GM18498 (cell line): ENCODE measurements at regions not wholly inside any gene's neighbourhood (a gene's known extent, or its start where the extent isn't known, plus 50 kb on each side); places are given as distances from the start of the nearest gene placed in this dataset.
"Not testable (repeated sequence)": the region's sequence is repeated elsewhere in the genome, so short reads cannot be mapped to it uniquely, and the experiment has no call there.

Experiments used
- ATAC-seq: cut with Tn5 transposase; IDR thresholded peaks from one replicate; pipeline ENCODE4 v1.9.1; 2021; ENCODE audit warnings: mild to moderate bottlenecking, moderate library complexity; ENCODE audit not compliant: unreplicated experiment

DNA sequence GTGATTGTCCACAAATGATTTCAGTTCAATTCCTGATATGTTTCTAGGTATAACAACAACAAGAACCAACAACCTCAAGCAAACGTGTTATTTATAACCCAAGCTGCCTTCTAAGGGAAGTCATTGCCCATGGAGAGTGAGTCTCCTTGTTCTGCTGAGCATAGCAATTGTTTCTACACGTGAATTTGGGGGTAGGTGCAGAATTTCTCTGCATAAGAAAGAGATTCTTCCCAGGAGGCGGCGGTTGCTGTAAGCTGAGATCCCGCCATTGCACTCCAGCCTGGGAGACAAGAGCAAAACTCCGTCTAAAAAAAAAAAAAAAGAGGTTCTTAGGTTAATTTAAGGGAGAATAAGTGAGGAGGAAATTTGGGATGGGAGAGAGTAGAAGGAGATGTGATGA is 226.5 kb upstream of the PELI2 start:
- no peak for ATAC-seq

DNA sequence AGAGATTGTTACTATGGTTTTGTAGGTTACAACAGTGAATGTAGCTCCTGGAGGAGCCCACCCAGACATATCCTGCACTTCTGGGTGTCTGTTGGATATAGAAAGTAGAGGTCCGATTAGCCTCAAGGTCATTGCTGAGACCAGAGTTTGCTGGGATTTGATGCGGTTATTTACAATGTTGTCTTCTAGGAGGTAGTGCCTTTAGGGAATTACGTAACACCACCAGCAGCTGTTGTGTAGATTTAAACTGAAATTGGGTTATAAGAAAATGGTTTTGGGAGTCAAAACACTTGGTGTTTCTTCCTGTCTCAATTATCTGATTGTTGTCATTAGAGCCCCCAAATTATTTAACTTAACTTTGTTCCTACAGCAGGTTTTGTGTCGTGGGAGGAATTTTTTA is 225.3 kb upstream of the PELI2 start:
- ATAC-seq: no peak

DNA sequence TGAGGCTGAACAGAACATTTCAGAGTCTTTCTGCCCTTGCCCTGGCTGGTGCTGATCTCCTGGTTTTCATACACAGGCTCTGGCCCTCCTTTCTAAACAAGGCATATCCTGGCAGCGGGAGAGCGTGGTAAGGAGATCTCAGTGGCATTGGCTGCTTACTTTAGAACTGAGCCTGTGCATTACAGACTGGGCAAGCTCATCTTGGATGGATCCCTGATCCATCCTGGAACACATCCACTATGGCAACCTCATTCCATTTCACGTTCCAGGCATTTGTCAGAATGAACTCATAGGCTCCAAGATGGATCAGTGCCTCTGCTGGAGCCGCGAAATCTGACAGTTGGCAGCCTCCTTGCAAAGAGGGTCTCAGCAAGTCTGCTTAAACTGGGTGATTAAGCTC is 224.5 kb upstream of the PELI2 start:
- no peak for ATAC-seq

GRCh38 chr14:55897031-55897430 is 221.2 kb upstream of the PELI2 start:
- no peak for ATAC-seq

GRCh38 chr14:55898938-55899337 is 219.3 kb upstream of the PELI2 start:
- ATAC-seq: no peak

DNA sequence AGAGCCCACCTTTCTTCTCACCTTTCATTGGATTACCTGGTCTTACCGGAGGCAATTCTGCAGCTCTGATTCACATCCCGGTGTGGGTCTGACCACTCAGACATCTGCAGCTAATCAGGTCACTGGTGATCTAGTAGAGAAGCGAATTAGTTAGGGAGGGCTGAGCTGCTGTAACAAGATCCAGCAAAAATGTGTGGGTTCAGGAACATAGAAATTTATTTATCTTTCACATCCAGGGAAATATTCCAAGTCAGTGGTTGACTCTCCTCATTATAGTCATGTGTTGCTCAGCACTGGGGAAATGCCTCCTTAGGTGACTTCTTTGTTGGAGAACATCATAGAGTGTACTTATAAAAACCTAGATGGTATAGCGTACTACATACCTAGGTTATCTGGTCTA is 218.7 kb upstream of the PELI2 start:
- ATAC-seq: no peak

GRCh38 chr14:55900749-55901148 is 217.5 kb upstream of the PELI2 start:
- ATAC-seq: no peak

GRCh38 chr14:55901291-55901690 is 216.9 kb upstream of the PELI2 start:
- no peak for ATAC-seq

DNA sequence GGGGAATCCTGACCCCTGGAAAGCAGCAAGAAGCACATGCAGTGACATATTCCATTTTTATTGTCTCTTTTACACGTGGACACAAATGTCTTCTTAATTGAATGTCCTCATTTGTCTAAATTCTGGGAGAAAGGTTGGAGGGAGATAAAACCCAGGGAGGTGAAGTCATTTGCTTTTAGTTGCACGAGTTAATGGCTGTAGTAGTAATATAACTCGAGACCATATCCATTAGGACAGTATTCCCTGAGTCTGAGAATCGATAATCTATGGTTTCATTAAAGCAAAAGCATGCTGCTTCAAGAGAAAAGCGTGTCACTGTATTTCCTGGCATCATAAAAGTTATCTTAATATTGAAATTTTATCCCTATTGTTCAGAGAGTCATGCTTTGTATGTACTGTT is 216.0 kb upstream of the PELI2 start:
- ATAC-seq: no peak

DNA sequence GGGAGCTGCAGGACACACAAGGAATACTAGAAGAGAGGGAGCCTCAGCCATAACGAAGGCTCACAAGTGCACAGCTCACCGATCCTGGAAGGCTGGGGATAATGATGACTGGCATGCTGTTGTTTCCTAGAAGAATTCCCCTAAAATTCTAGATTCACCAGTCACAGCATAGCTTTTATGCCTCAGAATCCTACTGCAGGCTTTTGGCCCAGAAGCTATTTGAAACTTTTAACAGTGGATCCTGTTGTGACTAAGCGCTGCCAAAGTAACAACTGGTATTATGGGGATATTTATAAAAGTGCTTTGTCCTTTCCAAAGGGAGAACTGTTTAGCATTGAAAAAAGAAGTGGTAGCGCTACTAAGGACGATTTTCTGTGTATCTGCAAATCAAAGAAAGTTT is 214.1 kb upstream of the PELI2 start:
- no peak for ATAC-seq

GRCh38 chr14:55908106-55908505 is 210.1 kb upstream of the PELI2 start:
- ATAC-seq: no peak

DNA sequence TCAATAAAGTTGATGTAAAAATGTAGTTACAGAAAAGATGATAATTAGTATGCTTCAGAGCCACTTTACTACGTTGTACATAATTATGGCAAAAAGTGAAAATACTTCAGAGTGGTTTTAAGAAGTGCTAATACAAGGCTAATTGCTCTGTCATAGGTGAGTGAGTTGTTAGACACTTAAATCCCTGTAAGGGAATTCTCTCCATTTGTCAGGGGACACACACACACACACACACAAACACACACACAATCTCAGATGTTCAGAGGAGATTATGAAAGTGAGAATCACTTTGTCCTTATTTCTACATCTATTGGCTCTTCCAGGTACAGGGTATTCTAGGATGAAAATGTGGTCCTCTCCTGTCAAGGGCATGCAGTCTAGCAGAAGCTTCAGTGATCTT is 208.3 kb upstream of the PELI2 start:
- ATAC-seq: no peak

GRCh38 chr14:55910601-55911243 is 207.5 kb upstream of the PELI2 start:
- ATAC-seq: no peak

- ATAC-seq: no peak
Observed at GRCh38 chr14:55911776-55912175, 206.4 kb upstream of the PELI2 start.

GRCh38 chr14:55912344-55912743 is 205.9 kb upstream of the PELI2 start:
- ATAC-seq: no peak

- ATAC-seq: no peak
Observed at GRCh38 chr14:55913324-55914025, 204.7 kb upstream of the PELI2 start.

- ATAC-seq: no peak
Observed at GRCh38 chr14:55914771-55915170, 203.4 kb upstream of the PELI2 start.

- ATAC-seq: no peak
Observed at GRCh38 chr14:55915456-55915855, 202.8 kb upstream of the PELI2 start.

GRCh38 chr14:55919800-55920199 is 198.4 kb upstream of the PELI2 start:
- not testable (repeated sequence) for ATAC-seq

- ATAC-seq: no peak
Observed at GRCh38 chr14:55921511-55921910, 196.7 kb upstream of the PELI2 start.

GRCh38 chr14:55926007-55926406 is 192.2 kb upstream of the PELI2 start:
- ATAC-seq: no peak

- ATAC-seq: no peak
Observed at GRCh38 chr14:55927028-55927427, 191.2 kb upstream of the PELI2 start.

GRCh38 chr14:55928276-55928675 is 189.9 kb upstream of the PELI2 start:
- ATAC-seq: no peak
